Adrenal gland (tissue), 9 donors: ENCODE measurements at regions not wholly inside any gene's neighbourhood (a gene's known extent, or its start where the extent isn't known, plus 50 kb on each side); places are given as distances from the start of the nearest gene placed in this dataset.

Experiments
- DNase-seq, 7 donors: peaks; one replicate each; pipeline ENCODE4 v3.0.0-alpha.2; 2019 to 2020
- H3K27ac ChIP-seq, 5 donors: fragments of 200-600 bp; sonication (generic) in 4 of 5; 1 replicate in 3 of 5; 2 replicates in 2 of 5; pipeline versions ENCODE4 v1.5.1 to v1.8.0; 2016 to 2020; ENCODE audit warnings: mild to moderate bottlenecking in 1 of 5
- H3K27me3 ChIP-seq: fragments of 200-600 bp; 2 replicates; pipeline ENCODE4 v1.8.0; 2021
- H3K36me3 ChIP-seq, 2 donors: fragments of 200-600 bp; replicated peaks in 1 of 2; 1 replicate in 1 of 2; 2 replicates in 1 of 2; pipeline versions ENCODE4 v1.5.1 to v1.8.0; 2018 to 2022
- H3K4me1 ChIP-seq, 2 donors: fragments of 200-600 bp; replicated peaks in 1 of 2; 1 replicate in 1 of 2; 2 replicates in 1 of 2; pipeline versions ENCODE4 v1.5.1 to v1.8.0; 2018 to 2021
- H3K4me3 ChIP-seq, 4 donors: fragments of 200-600 bp; sonication (generic) in 3 of 4; one replicate each; pipeline ENCODE4 v1.5.1; 2016 to 2018
- H3K9me3 ChIP-seq, 3 donors: fragments of 200-600 bp; sonication (generic) in 1 of 3; replicated peaks in 1 of 3; 1 replicate in 2 of 3; 2 replicates in 1 of 3; pipeline versions ENCODE4 v1.5.1 to v1.8.0; 2016 to 2021
- CTCF ChIP-seq, 6 experiments: fragments of 450-650 bp in 4 of 6; fragments of 200-600 bp in 2 of 6; sonication (generic) in 1 of 6; IDR thresholded peaks; 1 replicate in 5 of 6; 2 replicates in 1 of 6; pipeline versions ENCODE4 v1.5.1 to v1.8.0; 2016 to 2021; ENCODE audit warnings: antibody characterized with exemption in 6 of 6, mild to moderate bottlenecking in 2 of 6, moderate library complexity in 1 of 6
- POLR2A ChIP-seq, 2 donors: fragments of 450-650 bp; IDR thresholded peaks; one replicate each; pipeline ENCODE4 v1.6.1; 2017; ENCODE audit warnings: antibody characterized with exemption in 2 of 2, mild to moderate bottlenecking in 2 of 2, moderate library complexity in 1 of 2
- WGBS, 4 donors: extraction: QIAGEN DNeasy Blood & Tissue Kit in 2 of 4; methylation state at CpG; one replicate each; pipeline versions ENCODE4 v1.1.5 to v1.1.7; 2013 to 2017; 5-methylcytosine and 5-hydroxymethylcytosine counted together
- intact Hi-C, 2 donors: fragments of 100-400 bp; cut with DNase I; formaldehyde crosslinking; loops; one replicate each; pipeline versions ENCODE4 v1.14.1 to v1.15.0; 2022 to 2023
- donor health status: healthy with polysubstance abuse.
- donor health status: Bipolar disorder and iron deficiency.
- donor health status: DM: yes; HTN: yes; CAD: no.
- donor health status: DM: no; HTN: no; CAD: no.
- donor health status: DM: no; HTN: no; CAD: no.

GRCh38 chr12:29944269-29945000, 160.7 kb upstream of the TMTC1 start:
- intact Hi-C loops: no loop called here
- Histone ChIP-seq H3K4me3 (no peak overlapping the region), H3K27ac (no peak overlapping the region), H3K27me3 (no peaks in the 10 kb centered on the region), H3K9me3 (no peaks in the 10 kb centered on the region), H3K4me1 (no peaks in the 10 kb centered on the region), H3K36me3 (no peaks in the 10 kb centered on the region)
- TF ChIP-seq CTCF (IDR thresholded peaks at IDR 0.05): no peak
- TF ChIP-seq POLR2A (IDR thresholded peaks at IDR 0.05): no peak
- no peak for DNase-seq
- WGBS, 4 donors: 90 to 97% (median 96%) methylated on average over 2 of the region's 2 CpGs

DNA sequence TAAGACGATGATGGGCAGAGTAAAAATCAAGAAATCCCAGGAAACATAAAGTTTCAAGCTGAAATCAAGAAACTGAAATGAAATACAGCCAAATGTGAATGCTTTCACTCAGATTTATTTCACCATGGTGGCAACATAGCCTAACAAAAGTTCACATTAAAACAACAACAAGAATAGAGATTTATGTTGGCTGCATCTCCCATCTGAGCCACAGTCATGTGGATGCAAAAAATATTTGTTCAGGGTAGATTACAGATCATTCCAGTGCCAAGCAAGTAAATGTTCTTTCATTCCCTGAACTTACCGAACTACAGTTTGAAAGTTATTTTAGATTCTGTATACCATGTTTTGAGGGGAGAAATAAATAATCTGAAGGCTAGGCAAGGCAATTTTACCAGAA, 159.9 kb upstream of the TMTC1 start:
- intact Hi-C loops: no loop called here
- no peak for DNase-seq
- Histone ChIP-seq H3K27ac (no peak overlapping the region), H3K4me3 (no peak overlapping the region), H3K9me3 (no peaks in the 10 kb centered on the region), H3K27me3 (no peaks in the 10 kb centered on the region), H3K4me1 (no peaks in the 10 kb centered on the region), H3K36me3 (no peaks in the 10 kb centered on the region)
- 50 to 67% (median 57%) methylated on average over 2 of the region's 2 CpGs for WGBS, 4 donors
- TF ChIP-seq POLR2A (IDR thresholded peaks at IDR 0.05) (no peak), CTCF (IDR thresholded peaks at IDR 0.05) (no peak)

DNA sequence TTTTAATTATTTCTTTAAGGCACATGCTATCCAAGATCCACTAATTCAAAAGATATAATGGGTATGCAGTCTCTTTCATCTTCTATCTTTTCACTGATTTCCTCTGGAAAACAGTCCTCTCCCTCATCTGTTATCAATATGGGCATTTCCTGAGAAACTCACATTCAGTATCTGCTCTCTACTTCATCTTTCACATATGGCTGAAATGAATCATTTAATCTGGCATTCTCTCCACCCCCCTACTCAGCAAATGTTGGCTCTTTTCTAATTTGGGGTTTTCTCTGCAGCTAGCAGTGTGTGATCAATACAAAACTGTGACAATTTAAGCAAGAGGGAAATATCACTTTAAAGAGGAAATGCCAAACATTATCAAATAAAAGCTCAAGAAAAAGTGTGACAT, 157.1 kb upstream of the TMTC1 start:
- intact Hi-C loops: no loop called here
- TF ChIP-seq POLR2A (IDR thresholded peaks at IDR 0.05) (no peak), CTCF (IDR thresholded peaks at IDR 0.05) (no peak)
- H3K4me3 ChIP-seq: no peak overlapping the region

GRCh38 chr12:29930503-29930902, 146.8 kb upstream of the TMTC1 start:
- no peaks in the 10 kb centered on the region for H3K9me3 ChIP-seq
- H3K4me1 ChIP-seq: no peaks in the 10 kb centered on the region
- H3K36me3 ChIP-seq: no peaks in the 10 kb centered on the region
- intact Hi-C loops: no loop called here
- TF ChIP-seq CTCF (IDR thresholded peaks at IDR 0.05): no peak
- TF ChIP-seq POLR2A (IDR thresholded peaks at IDR 0.05): no peak
- H3K27ac ChIP-seq: no peak overlapping the region
- H3K27me3 ChIP-seq: no peaks in the 10 kb centered on the region
- DNase-seq: no peak
- H3K4me3 ChIP-seq: no peak overlapping the region

More for the DNA sequence above, 157.1 kb upstream of the TMTC1 start:
- H3K36me3 ChIP-seq: no peaks in the 10 kb centered on the region
- no peaks in the 10 kb centered on the region for H3K27me3 ChIP-seq
- no peak for DNase-seq
- no peaks in the 10 kb centered on the region for H3K9me3 ChIP-seq
- H3K27ac ChIP-seq: no peak overlapping the region
- H3K4me1 ChIP-seq: no peaks in the 10 kb centered on the region
